LNCaP clone FGC (cell line): ENCODE measurements at regions not wholly inside any gene's neighbourhood (a gene's known extent, or its start where the extent isn't known, plus 50 kb on each side); places are given as distances from the start of the nearest gene placed in this dataset.
"Not testable (repeated sequence)": the region's sequence is repeated elsewhere in the genome, so short reads cannot be mapped to it uniquely, and the experiment has no call there.

Experiments
- DNase-seq: peaks from one replicate; pipeline ENCODE4 v3.0.0-alpha.2; 2011; ENCODE audit warnings: low read depth
- H3K4me3 ChIP-seq: 2 replicates; pipeline ENCODE4 v1.5.1; 2011; ENCODE audit warnings: mild to moderate bottlenecking, low read depth, low read length, control low read depth
- TF ChIP-seq, protein P1 (sequence below): IDR thresholded peaks from 2 replicates; pipeline ENCODE4 v1.5.1; 2012; ENCODE audit warnings: mild to moderate bottlenecking; ENCODE audit not compliant: control insufficient read depth, insufficient read depth; ENCODE audit errors: extremely low read depth

DNA sequence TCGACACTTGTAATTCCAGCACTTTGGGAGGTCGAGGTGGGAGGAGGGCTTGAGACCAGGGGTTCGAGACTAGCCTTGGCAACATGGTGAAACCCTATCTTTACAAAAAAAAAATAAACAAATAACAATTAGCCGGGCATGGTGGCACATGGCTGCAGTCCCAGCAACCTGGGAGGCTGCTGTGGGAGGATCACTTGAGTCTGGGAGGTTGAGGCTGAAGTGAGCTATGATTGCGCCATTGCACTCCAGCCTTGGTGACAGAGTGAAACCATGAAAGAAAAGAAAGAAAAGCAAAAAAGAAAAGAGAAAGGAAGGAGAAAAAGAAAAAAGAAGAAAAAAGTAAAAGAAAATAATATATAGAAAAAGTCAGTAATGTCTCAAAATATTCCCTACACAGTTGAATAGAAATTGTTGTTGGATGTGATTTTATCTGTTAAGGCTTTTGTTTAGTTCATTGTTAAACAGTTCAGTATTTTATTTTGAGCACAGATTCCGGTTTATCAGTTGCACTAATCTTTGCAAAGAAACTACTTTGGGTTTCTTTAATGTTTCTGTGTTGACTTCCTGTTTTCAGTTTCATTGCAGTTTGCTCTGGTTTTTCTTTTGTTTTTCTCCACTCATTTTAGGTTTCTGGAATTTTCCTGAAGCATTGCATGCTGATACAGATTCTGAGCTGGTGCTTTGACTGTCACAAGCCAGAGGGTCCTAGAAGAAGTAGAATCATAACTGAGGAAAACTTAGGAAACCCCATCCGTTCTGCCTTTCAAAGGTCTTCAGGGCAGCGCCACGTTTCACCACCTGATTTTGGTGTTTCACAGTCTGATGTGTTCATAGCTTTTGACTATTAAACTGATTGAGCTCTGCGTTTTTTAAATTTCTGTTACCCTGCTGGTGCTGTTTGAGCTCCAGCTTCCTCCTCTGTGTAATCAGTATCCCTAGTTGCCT, 378.6 kb upstream of the AMELY start:
- no peak for DNase-seq
- no peak overlapping the region for H3K4me3 ChIP-seq

DNA sequence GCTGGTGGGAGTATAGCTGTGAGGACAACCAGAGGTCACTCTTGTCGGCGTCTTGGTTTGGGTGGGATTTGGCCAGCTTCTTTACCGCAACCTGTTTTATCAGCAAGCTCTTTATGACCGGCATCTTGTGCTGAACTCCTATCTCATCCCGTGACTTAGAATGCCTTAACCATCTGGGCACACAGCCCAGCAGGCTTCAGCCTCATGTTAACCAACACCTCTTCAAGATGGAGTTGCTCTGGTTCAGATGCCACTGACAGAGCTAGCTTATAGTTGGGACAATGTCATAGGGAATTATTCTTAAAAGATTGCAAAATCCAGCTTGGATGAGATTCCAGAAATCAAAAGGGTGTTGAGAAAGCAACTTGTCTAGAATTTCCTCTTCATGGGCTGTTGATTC, 377.1 kb upstream of the AMELY start:
- TF ChIP-seq, protein P1, sequence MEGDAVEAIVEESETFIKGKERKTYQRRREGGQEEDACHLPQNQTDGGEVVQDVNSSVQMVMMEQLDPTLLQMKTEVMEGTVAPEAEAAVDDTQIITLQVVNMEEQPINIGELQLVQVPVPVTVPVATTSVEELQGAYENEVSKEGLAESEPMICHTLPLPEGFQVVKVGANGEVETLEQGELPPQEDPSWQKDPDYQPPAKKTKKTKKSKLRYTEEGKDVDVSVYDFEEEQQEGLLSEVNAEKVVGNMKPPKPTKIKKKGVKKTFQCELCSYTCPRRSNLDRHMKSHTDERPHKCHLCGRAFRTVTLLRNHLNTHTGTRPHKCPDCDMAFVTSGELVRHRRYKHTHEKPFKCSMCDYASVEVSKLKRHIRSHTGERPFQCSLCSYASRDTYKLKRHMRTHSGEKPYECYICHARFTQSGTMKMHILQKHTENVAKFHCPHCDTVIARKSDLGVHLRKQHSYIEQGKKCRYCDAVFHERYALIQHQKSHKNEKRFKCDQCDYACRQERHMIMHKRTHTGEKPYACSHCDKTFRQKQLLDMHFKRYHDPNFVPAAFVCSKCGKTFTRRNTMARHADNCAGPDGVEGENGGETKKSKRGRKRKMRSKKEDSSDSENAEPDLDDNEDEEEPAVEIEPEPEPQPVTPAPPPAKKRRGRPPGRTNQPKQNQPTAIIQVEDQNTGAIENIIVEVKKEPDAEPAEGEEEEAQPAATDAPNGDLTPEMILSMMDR, result no peak
- no peak overlapping the region for H3K4me3 ChIP-seq
- no peak for DNase-seq

More for the DNA sequence above, 378.6 kb upstream of the AMELY start:
- TF ChIP-seq, protein P1, result no peak

DNA sequence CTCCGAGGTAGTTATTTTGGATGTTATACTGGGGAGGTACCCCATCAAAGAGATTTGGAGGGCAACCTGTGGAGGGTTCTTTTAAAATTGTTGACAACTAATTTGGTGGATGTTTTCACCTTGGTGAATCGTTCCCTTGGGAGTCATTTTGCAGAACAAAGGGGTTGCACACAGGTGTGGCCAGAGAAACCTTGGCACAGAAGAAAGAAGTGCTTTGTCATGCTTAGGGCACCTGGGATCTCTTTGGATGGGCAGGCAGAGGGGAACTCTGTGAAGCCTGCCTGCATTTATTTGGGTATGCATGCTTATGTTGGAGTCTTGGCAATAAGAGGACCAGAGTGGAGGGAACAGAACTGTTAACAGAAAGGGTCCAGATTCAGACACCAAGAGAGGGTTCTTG, 376.4 kb upstream of the AMELY start:
- not testable (repeated sequence) for H3K4me3 ChIP-seq, DNase-seq

DNA sequence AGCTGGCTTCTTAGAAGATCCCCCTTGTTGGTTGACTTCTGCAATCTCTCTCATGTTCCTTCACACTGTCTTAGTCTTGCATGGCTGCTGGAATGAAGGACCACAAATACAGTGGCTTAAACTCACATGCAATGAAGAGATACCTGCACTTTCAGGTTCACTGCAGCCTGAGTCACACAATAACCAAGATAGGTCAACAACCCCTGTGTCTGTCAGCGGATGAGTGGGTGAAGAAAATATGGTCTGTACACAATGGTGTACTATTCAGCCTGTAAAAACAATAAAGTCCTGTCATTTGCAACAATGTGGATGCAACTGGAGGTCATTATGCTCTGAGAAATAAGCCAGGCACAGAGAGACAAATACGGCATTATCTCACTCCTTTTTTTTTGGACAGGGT, 373.8 kb upstream of the AMELY start:
- no peak for DNase-seq
- H3K4me3 ChIP-seq, result no peak overlapping the region
- TF ChIP-seq, protein P1, result no peak

DNA sequence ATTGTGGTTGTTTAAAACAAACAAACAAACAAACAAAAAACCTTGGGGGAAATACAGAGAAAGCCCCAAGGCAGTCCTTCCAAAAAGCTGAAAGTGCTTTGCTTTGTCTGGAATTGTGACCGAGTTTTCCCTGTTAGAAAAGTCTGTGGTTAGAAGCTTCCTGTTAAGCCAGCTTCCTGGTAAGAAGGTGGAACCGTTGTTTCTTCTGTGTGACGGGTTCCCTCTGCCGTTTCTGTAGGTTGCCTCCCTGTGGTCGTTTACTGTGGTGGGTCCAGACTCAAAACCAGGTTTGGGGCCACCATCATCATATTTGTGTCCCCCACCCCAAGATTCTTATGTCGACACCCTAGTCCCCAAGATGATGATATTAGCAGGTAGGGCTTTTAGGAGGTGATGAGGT, 371.4 kb upstream of the AMELY start:
- no peak overlapping the region for H3K4me3 ChIP-seq
- DNase-seq, result no peak
- TF ChIP-seq, protein P1, result no peak

DNA sequence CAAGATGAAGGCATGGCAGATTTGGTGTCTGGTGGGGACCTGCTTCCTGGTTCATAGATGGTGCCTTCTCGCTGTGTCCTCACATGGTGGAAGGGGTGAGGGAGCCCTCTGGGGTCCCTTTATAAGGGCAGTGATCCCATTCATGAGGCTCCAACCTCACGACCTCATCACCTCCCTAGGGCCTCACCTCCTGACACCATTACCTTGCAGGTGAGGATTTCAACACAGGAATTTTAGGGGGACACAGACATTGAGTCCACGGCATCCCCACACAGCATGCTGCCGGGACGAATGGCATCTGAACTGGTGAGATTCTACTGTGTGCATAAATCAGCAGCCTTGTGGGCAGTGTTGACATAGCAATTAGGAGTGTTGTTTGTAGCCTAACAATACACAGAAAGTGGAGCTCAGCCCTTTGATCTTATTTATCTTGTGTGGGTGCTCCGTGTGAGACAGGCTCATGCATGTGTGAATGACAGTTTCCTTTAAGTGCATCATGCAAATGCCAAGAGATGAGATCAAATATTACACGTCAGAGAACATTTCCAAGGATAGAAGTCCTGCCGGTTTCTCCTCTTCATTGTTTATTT, 368.7 kb upstream of the AMELY start:
- DNase-seq, H3K4me3 ChIP-seq: not testable (repeated sequence)

DNA sequence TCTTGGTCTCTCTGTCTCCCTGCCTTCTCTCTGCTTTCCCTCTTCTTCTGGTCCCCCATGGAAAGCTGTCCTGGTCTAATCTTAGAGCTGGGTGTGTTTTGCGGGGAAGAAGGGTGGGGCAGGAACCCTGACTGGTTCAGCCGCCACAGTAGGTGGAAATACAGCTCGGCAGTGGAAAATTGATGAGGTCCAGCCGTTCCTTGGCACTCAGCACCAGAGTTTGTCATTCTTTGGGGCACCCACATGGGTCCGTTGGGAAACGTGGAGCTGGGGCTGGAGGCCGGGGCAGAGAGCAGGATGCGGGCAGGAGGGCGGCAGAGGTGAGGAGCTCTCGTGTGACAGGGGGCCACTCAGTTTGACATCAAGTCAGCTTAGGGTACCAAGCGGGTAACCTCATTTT, 364.2 kb upstream of the AMELY start:
- H3K4me3 ChIP-seq, result peak overlapping the region; percentile 63
- TF ChIP-seq, protein P1, result no peak
- DNase-seq, result no peak

DNA sequence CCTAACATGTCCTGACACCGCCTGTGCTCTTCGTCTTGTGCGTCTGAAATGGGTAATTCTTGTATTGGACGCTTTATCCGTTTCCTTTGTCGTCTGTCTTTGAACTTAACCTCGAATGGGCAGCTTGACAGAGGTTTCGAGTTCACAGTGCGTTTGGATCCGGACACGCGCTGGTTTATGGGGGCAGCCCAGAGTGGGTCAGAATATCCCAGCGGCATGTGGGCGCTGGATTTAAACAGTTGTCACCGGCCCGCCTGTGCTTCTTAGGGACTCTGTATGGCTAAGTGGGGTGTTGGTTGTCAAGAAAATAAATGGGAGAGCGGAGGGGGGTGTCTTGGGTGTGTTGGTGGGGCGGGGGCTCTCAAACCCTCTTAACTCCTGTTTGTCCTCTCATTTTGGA, 363.5 kb upstream of the AMELY start:
- no peak for DNase-seq
- TF ChIP-seq, protein P1, result no peak
- peak overlapping the region; percentile 63 for H3K4me3 ChIP-seq
